Inflammatory macrophage (primary cell): ENCODE measurements at regions not wholly inside any gene's neighbourhood (a gene's known extent, or its start where the extent isn't known, plus 50 kb on each side); places are given as distances from the start of the nearest gene placed in this dataset.

ENCODE experiments used
- DNase-seq, 2 donors: peaks; one replicate each; pipeline ENCODE4 v3.0.0-alpha.2; 2020 to 2022

DNA sequence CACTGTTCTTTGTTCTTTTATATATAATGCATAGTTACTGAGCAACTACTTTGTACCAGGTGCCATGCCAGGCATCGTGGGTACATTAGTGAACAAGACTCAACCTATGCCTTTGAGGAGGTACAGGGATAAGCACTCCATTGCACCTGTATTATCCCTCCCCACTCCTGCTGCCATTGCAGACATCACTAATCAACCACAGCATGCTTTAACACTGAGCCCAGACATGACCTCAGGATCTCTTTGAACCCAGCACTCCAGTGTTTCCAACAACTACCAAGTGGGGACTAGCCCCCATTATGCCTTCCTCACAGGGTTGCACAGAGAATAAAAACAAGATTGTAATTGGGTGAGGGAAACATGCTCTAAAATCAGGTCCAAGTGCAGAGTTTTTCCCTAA, 60.5 kb upstream of the COL13A1 start:
- no peak for DNase-seq

DNA sequence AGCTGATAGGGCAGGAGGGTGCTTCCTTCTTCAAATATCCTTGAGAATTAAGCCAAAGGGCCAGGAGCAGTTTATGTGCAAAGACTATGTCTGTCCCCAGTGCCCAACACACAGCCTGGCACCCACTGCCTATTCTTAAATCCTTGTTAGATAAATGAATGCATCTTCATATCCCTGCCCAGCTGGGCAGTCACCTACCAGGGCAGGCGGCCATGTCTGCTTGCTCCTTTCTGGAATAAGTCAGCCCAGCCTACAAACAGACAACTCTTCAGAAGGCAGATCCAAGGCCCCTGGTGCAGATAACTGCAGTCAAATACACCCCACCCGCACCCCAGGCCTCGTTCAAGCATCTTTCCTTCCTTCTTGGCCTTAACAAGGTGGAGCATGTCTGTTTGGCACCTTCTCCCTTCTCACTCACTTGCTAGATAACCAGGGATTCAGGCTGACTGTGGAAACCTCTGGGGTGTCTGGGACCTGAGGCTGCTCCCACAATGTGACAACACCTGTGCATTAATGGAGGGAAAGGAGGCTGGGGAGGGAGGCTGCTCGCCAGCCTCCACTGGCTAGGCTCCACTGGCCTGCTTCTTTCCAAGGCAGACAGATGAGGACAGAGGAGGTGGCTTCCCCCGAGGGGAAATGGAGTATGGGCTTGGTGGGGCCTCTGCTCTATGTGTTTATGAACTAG, 59.9 kb upstream of the COL13A1 start:
- no peak for DNase-seq

GRCh38 chr10:69742356-69742695, 59.4 kb upstream of the COL13A1 start:
- no peak for DNase-seq

GRCh38 chr10:69742928-69743602, 58.6 kb upstream of the COL13A1 start:
- peak; percentile 5 to 22 for DNase-seq

DNA sequence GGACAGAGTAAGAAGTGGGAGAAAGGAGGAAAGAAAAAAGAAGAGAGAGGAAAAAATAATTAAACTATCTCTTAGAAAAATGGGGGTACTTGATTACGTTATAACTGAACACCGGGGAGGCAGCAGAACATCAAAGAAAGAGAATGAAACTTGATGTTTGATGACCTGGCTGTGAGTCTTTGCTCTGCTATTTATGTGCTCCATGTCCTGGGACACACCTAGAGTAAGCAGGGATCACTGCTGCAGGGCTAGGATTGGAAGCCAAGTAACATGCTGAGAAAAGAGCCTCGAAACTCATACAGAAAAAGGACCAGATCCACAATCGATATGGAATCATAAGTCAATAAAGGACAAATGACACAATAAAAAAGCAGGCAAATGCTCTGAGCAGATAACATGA, 56.7 kb upstream of the COL13A1 start:
- no peak for DNase-seq

GRCh38 chr10:69745698-69746097, 56.0 kb upstream of the COL13A1 start:
- no peak for DNase-seq

DNA sequence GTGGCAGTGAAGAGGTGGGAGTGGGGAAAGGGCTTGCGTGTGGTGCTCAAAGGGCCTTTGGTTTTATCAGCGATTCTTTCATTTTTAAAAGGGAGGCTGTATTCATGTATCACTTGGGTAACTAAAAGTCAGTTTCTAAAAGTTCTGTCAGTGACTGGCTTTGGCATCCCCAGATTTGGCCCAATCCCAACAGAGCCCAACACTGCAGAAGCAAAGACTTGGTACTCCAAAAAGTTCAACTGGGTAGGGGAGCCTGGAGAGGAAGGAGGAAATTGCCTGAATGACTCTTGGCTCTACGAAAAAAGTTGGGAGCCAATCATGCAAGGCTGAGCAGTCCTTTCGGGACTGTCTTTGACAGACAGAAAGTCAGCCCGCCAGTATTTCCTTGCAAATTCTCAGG, 54.5 kb upstream of the COL13A1 start:
- DNase-seq, result no peak

GRCh38 chr10:69748621-69749020, 53.1 kb upstream of the COL13A1 start:
- DNase-seq, result no peak

- no peak for DNase-seq
Observed at GRCh38 chr10:69749178-69750010, 52.3 kb upstream of the COL13A1 start.

DNA sequence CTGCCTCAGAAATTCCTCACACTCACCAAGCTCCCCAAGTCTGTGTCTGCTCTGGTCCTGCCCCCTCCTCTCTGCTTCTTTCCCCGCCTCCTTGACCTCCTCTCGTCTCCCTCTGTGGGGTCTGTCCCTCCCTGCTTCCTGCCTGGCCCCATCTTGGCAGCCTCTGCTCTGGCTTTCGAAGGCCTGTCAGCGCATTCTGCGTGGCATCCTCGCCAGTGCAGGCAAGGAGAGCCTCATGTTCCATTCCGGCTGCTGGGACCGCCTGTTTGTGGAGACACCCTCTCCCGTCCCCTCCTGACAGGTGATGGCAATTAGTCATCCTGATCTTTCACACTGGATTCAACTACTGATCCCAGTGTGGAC, 51.7 kb upstream of the COL13A1 start:
- DNase-seq, result no peak

DNA sequence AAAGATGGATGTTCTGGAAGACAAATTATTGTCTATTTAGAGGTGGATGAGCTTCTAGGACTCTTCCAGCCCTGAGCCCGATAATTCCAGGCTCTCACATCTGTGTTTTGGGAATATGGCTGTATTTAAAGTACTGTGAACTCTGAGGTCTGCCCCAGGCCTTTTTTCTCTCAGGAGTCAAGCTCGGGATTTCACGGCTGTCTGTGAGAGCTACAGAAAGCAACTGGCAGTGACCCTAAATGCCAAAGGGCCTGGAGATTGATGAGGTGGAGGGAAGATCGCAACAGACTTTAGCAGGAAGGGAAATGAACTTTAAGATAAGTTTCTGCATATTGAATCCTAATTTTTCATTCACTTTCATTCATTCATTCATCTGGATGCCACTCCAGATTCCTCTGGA, 51.0 kb upstream of the COL13A1 start:
- no peak for DNase-seq

GRCh38 chr10:69751214-69751613, 50.5 kb upstream of the COL13A1 start:
- no peak for DNase-seq
